Muscle layer of duodenum (tissue), 2 donors: ENCODE measurements at regions not wholly inside any gene's neighbourhood (a gene's known extent, or its start where the extent isn't known, plus 50 kb on each side); places are given as distances from the start of the nearest gene placed in this dataset.

Experiments
- H3K27ac ChIP-seq: one replicate; pipeline ENCODE4 v1.7.0; 2013; ENCODE audit warnings: mild to moderate bottlenecking, low read length
- H3K27me3 ChIP-seq: one replicate; pipeline ENCODE4 v1.7.0; 2013; ENCODE audit warnings: low read depth, mild to moderate bottlenecking, control low read depth, low read length
- H3K36me3 ChIP-seq, 2 donors: one replicate each; pipeline ENCODE4 v1.7.0; 2013; ENCODE audit warnings: low read length in 2 of 2, control low read depth in 1 of 2, mild to moderate bottlenecking in 1 of 2; ENCODE audit not compliant: insufficient read depth in 2 of 2, control insufficient read depth in 1 of 2
- H3K4me1 ChIP-seq, 2 donors: one replicate each; pipeline ENCODE4 v1.7.0; 2013; ENCODE audit warnings: low read length in 2 of 2, mild to moderate bottlenecking in 2 of 2, control low read depth in 1 of 2, moderate library complexity in 1 of 2; ENCODE audit not compliant: insufficient read depth in 2 of 2, control insufficient read depth in 1 of 2
- H3K4me3 ChIP-seq, 2 donors: one replicate each; pipeline ENCODE4 v1.7.0; 2013; ENCODE audit warnings: low read length in 2 of 2, low read depth in 1 of 2, mild to moderate bottlenecking in 1 of 2
- H3K9me3 ChIP-seq, 2 donors: one replicate each; pipeline ENCODE4 v1.7.0; 2013; ENCODE audit warnings: low read length in 2 of 2, control low read depth in 1 of 2, mild to moderate bottlenecking in 1 of 2; ENCODE audit not compliant: control insufficient read depth in 1 of 2
- donor health status: healthy.

DNA sequence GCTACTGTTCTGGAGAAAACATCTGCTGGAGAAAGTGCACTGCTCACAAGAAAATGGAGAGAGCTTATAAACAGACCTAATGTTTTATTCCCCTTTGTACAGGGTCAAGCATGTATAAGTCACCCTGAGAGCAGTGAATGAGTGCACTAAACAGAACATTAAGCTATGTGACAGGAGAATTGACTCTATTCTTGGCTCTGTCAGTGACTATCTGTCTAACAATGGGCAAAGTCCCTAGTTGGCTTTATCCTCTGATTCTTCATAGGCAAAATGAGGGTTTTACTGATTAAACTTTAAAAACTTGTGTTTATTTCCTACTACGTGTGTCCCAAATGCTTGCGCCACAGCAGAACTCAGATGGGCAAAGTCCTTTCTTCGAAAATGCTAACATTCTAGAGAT is 655.1 kb upstream of the SLC39A10 start:
- Histone ChIP-seq H3K4me1 (no peaks in the 10 kb centered on the region), H3K27ac (no peak overlapping the region), H3K4me3 (no peak overlapping the region), H3K36me3 (no peaks in the 10 kb centered on the region), H3K27me3 (no peaks in the 10 kb centered on the region), H3K9me3 (no peaks in the 10 kb centered on the region)

DNA sequence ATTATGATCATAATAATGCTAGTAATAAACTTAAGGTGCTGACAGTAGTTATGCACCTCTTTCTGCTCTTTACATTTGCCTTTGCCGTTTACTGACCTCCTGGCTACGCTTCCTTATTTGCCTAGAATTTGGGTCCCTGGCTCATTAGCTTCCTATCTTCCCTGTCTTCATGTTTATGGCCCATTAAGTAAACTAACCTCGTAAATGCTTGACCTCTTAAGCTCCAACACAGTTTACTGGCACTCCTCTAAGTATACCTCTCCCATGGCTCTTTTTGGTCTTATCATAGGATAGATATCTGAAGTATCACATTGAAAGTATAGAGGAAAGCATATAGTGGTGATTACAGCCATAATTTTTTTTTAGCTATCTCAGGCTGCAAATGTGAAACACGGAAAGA is 657.3 kb upstream of the SLC39A10 start:
- Histone ChIP-seq H3K9me3 (no peaks in the 10 kb centered on the region), H3K36me3 (no peaks in the 10 kb centered on the region), H3K4me3 (no peak overlapping the region), H3K27me3 (no peaks in the 10 kb centered on the region), H3K27ac (no peak overlapping the region), H3K4me1 (no peaks in the 10 kb centered on the region)

GRCh38 chr2:194992648-194993047 is 664.4 kb upstream of the SLC39A10 start:
- Histone ChIP-seq H3K4me3 (no peak overlapping the region), H3K27ac (no peak overlapping the region), H3K36me3 (no peaks in the 10 kb centered on the region), H3K27me3 (no peaks in the 10 kb centered on the region), H3K9me3 (no peaks in the 10 kb centered on the region), H3K4me1 (no peaks in the 10 kb centered on the region)

- Histone ChIP-seq H3K27ac (no peak overlapping the region), H3K4me1 (no peaks in the 10 kb centered on the region), H3K4me3 (no peak overlapping the region), H3K9me3 (peaks cover 0 to 21% of the 10 kb centered on the region in 2 donors), H3K27me3 (no peaks in the 10 kb centered on the region), H3K36me3 (no peaks in the 10 kb centered on the region)
These were observed 671.8 kb upstream of the SLC39A10 start for GRCh38 chr2:194985258-194985657.

- Histone ChIP-seq H3K36me3 (no peaks in the 10 kb centered on the region), H3K4me3 (no peak overlapping the region), H3K9me3 (peaks cover 0 to 3% of the 10 kb centered on the region in 2 donors), H3K27me3 (no peaks in the 10 kb centered on the region), H3K4me1 (no peaks in the 10 kb centered on the region), H3K27ac (no peak overlapping the region)
These were observed 694.8 kb upstream of the SLC39A10 start for GRCh38 chr2:194962254-194962653.

- Histone ChIP-seq H3K4me1 (no peaks in the 10 kb centered on the region), H3K27me3 (no peaks in the 10 kb centered on the region), H3K9me3 (no peaks in the 10 kb centered on the region), H3K27ac (no peak overlapping the region), H3K4me3 (no peak overlapping the region), H3K36me3 (no peaks in the 10 kb centered on the region)
These were observed 702.8 kb upstream of the SLC39A10 start for GRCh38 chr2:194954218-194954617.

DNA sequence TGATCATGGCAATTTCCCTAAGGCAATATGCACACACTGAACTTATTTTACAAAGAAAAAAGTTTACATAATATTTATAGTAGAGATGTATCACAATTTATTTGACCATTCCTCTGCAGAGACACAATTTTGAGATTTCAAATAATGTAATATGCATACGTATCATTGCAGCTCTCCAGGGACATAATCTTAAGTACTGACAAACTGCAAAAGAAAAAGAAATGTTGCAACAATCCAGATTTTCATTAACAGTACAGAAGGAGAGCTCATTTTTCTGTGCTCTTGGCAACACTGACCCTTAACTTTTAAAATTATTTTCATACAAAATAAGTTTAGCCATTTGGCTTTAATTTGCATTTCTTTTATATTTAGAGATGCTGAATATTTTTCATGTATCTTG is 710.2 kb upstream of the SLC39A10 start:
- Histone ChIP-seq H3K27ac (no peak overlapping the region), H3K4me3 (no peak overlapping the region), H3K27me3 (no peaks in the 10 kb centered on the region), H3K36me3 (no peaks in the 10 kb centered on the region), H3K9me3 (peaks cover 0 to 3% of the 10 kb centered on the region in 2 donors), H3K4me1 (no peaks in the 10 kb centered on the region)

DNA sequence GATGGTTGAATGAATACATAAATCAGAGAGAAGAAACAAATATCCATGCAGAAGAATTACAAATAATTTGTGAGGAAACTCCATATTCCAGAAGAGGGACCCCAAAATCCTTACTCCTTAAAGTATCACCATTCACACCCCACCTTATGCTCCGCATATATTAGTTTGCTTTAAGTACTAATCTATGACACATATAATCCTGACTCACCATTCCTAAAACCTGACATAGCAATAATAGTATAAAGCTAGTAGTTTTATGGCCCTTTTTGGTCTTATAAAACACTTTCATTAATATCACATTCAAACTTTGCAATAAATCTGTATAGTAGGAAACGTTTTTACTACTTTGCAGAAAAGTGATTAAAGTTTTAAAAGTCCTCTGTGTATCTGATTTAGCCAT is 719.0 kb upstream of the SLC39A10 start:
- H3K4me3 ChIP-seq = no peak overlapping the region
- no peaks in the 10 kb centered on the region for H3K9me3 ChIP-seq
- no peaks in the 10 kb centered on the region for H3K27me3 ChIP-seq
- H3K4me1 ChIP-seq = no peaks in the 10 kb centered on the region
- H3K27ac ChIP-seq = no peak overlapping the region
- H3K36me3 ChIP-seq = no peaks in the 10 kb centered on the region

DNA sequence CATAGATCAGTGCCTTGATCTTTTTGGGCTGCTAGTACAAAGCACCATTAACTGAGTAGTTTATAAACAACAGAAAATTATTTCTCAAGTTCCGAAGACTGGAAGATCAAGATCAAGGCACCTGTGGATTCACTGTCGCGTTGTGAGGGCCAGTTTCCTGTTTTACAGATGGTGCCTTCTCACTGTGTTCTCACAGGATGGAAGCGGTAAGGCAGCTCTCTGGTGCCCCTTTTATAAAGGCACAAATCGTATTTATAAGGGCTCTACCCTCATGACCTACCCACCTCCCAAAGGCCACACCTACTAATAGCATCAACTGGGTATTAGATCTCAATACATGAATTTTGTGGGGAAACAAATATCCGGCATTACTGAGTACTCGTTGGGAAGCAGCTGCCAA is 729.5 kb upstream of the SLC39A10 start:
- H3K4me1 ChIP-seq = no peaks in the 10 kb centered on the region
- H3K27ac ChIP-seq = no peak overlapping the region
- H3K27me3 ChIP-seq = no peaks in the 10 kb centered on the region
- H3K36me3 ChIP-seq = no peaks in the 10 kb centered on the region
- H3K4me3 ChIP-seq = no peak overlapping the region
- H3K9me3 ChIP-seq = no peaks in the 10 kb centered on the region

- Histone ChIP-seq H3K27me3 (no peaks in the 10 kb centered on the region), H3K36me3 (no peaks in the 10 kb centered on the region), H3K9me3 (no peaks in the 10 kb centered on the region), H3K4me1 (no peaks in the 10 kb centered on the region), H3K27ac (no peak overlapping the region), H3K4me3 (no peak overlapping the region)
These were observed 730.2 kb upstream of the SLC39A10 start for GRCh38 chr2:194926873-194927272.

DNA sequence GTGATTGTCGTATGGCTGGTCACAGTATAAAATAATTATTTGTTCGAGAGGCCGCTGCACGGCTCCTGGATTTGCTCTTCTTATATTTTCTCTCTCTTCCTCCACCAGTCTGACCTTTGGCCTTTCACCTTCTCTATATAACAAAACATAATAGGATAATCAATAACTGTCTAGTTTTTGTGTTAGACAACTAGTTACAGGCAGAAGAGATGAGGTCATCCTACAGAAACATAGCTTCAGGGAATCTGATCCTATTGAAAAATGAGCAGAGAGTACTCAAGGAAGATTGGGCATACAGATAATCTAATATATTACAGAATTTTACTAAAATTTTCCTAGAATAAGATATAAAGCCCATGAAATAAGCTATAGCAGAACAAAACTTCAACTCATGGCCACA is 731.3 kb upstream of the SLC39A10 start:
- H3K27ac ChIP-seq = no peak overlapping the region
- no peaks in the 10 kb centered on the region for H3K36me3 ChIP-seq
- H3K27me3 ChIP-seq = no peaks in the 10 kb centered on the region
- no peaks in the 10 kb centered on the region for H3K4me1 ChIP-seq
- H3K4me3 ChIP-seq = no peak overlapping the region
- H3K9me3 ChIP-seq = no peaks in the 10 kb centered on the region

GRCh38 chr2:194917519-194917918 is 739.5 kb upstream of the SLC39A10 start:
- H3K9me3 ChIP-seq = peaks cover 0 to 4% of the 10 kb centered on the region in 2 donors
- no peaks in the 10 kb centered on the region for H3K27me3 ChIP-seq
- H3K4me3 ChIP-seq = no peak overlapping the region
- H3K27ac ChIP-seq = no peak overlapping the region
- H3K4me1 ChIP-seq = no peaks in the 10 kb centered on the region
- no peaks in the 10 kb centered on the region for H3K36me3 ChIP-seq
